Naive thymus-derived CD4-positive, alpha-beta T cell (primary cell): ENCODE measurements at regions not wholly inside any gene's neighbourhood (a gene's known extent, or its start where the extent isn't known, plus 50 kb on each side); places are given as distances from the start of the nearest gene placed in this dataset.
"Not testable (repeated sequence)": the region's sequence is repeated elsewhere in the genome, so short reads cannot be mapped to it uniquely, and the experiment has no call there.

Experiments used
- ATAC-seq: fragments of 150-1000 bp; cut with Tn5 transposase; 2 replicates; pipeline ENCODE4 v1.10.0; 2021; ENCODE audit warnings: mild to moderate bottlenecking, moderate library complexity
- CTCF ChIA-PET: fragments of 350-600 bp; sonication (Branson Sonifier 250); formaldehyde crosslinking; loops from one replicate; lab custom pipeline; 2021; ENCODE audit warnings: antibody characterized with exemption; lab: Charles Lee
- POLR2A ChIA-PET: fragments of 350-600 bp; sonication (Branson Sonifier 250); formaldehyde crosslinking; loops from one replicate; lab custom pipeline; 2021; ENCODE audit warnings: antibody characterized with exemption, inconsistent platforms; lab: Charles Lee
- DNase-seq, 9 donors: peaks; one replicate each; pipeline versions ENCODE4 v3.0.0 to v3.0.0-alpha.2; 2020 to 2022; ENCODE audit warnings: mixed read lengths in 1 of 9
- H3K27ac ChIP-seq: one replicate; pipeline ENCODE4 v1.7.0; 2013; ENCODE audit warnings: mild to moderate bottlenecking, low read depth, low read length, moderate library complexity
- H3K27me3 ChIP-seq, 2 donors: one replicate each; pipeline ENCODE4 v1.7.0; 2013; ENCODE audit warnings: low read length in 2 of 2, mild to moderate bottlenecking in 2 of 2, moderate library complexity in 2 of 2; ENCODE audit not compliant: control insufficient read depth in 2 of 2, insufficient read depth in 2 of 2
- H3K36me3 ChIP-seq, 3 experiments: 1 replicate in 2 of 3; 2 replicates in 1 of 3; pipeline ENCODE4 v1.7.0; 2013; ENCODE audit warnings: low read length in 3 of 3, mild to moderate bottlenecking in 3 of 3, moderate library complexity in 1 of 3; ENCODE audit not compliant: insufficient read depth in 3 of 3, control insufficient read depth in 2 of 3
- H3K4me1 ChIP-seq, 2 donors: one replicate each; pipeline ENCODE4 v1.7.0; 2013; ENCODE audit warnings: low read length in 2 of 2, mild to moderate bottlenecking in 2 of 2, moderate library complexity in 1 of 2; ENCODE audit not compliant: control insufficient read depth in 2 of 2, insufficient read depth in 2 of 2
- H3K4me3 ChIP-seq: 2 replicates; pipeline ENCODE4 v1.7.0; 2013; ENCODE audit warnings: mild to moderate bottlenecking, low read length
- H3K9me3 ChIP-seq, 3 experiments: 1 replicate in 2 of 3; 2 replicates in 1 of 3; pipeline ENCODE4 v1.7.0; 2013; ENCODE audit warnings: low read length in 3 of 3; ENCODE audit not compliant: control insufficient read depth in 2 of 3
- H3K27ac Mint-ChIP-seq, 9 donors: one replicate each; pipeline ENCODE4 v1.8.0; 2020 to 2022; ENCODE audit warnings: mixed read lengths in 9 of 9, mild to moderate bottlenecking in 8 of 9, moderate library complexity in 5 of 9, inconsistent platforms in 2 of 9
- H3K27me3 Mint-ChIP-seq, 5 donors: one replicate each; pipeline ENCODE4 v1.8.0; 2021 to 2022; ENCODE audit warnings: mixed read lengths in 5 of 5, mild to moderate bottlenecking in 1 of 5
- H3K36me3 Mint-ChIP-seq, 5 donors: one replicate each; pipeline ENCODE4 v1.8.0; 2020 to 2022; ENCODE audit warnings: mixed read lengths in 5 of 5, mild to moderate bottlenecking in 3 of 5, inconsistent platforms in 1 of 5
- H3K4me1 Mint-ChIP-seq, 7 donors: one replicate each; pipeline ENCODE4 v1.8.0; 2020 to 2022; ENCODE audit warnings: mixed read lengths in 7 of 7, mild to moderate bottlenecking in 3 of 7, inconsistent platforms in 1 of 7
- H3K4me3 Mint-ChIP-seq, 10 donors: one replicate each; pipeline ENCODE4 v1.8.0; 2020 to 2022; ENCODE audit warnings: mild to moderate bottlenecking in 10 of 10, mixed read lengths in 10 of 10, moderate library complexity in 6 of 10, inconsistent platforms in 2 of 10
- H3K9me3 Mint-ChIP-seq, 11 donors: one replicate each; pipeline ENCODE4 v1.8.0; 2020 to 2022; ENCODE audit warnings: mixed read lengths in 11 of 11, mild to moderate bottlenecking in 4 of 11, inconsistent platforms in 1 of 11, moderate library complexity in 1 of 11
- intact Hi-C, 2 donors: fragments of 100-400 bp; cut with micrococcal nuclease; formaldehyde crosslinking; loops; one replicate each; pipeline ENCODE4 v1.15.1; 2023

- no peaks in the 10 kb centered on the region for H3K4me1 ChIP-seq
- no peaks in the 10 kb centered on the region for H3K36me3 ChIP-seq
- H3K4me3 ChIP-seq: no peak overlapping the region
- intact Hi-C loops: loop anchor here in 1 of 2 donors (10.0 kb wide), 1 partner anchor 888 kb away; the partner anchor contains the start of gene RPUSD3
- peaks cover 0 to 17% (median 10%) of the 10 kb centered on the region in 3 experiments for H3K9me3 ChIP-seq
- no peak overlapping the region for H3K27ac ChIP-seq
- H3K27me3 ChIP-seq: peaks cover 4 to 6% of the 10 kb centered on the region in 2 donors
- no peak for DNase-seq
- Mint-ChIP-seq H3K4me3 (no peak overlapping the region), H3K27ac (no peak overlapping the region), H3K27me3 (peaks cover 15 to 56% (median 51%) of the 10 kb centered on the region in 5 donors), H3K4me1 (peaks cover 0 to 6% (median 2%) of the 10 kb centered on the region in 7 donors), H3K9me3 (peaks cover 10 to 45% (median 20%) of the 10 kb centered on the region in 11 donors), H3K36me3 (peaks cover 0 to 11% (median 0%) of the 10 kb centered on the region in 5 donors)
- ChIA-PET POLR2A (no interaction called here), CTCF (no interaction called here)
- ATAC-seq: no peak
Observed at GRCh38 chr3:10733297-10733696, 82.7 kb upstream of the SLC6A11 start.

- H3K27ac ChIP-seq, DNase-seq, H3K36me3 ChIP-seq, H3K4me3 ChIP-seq, H3K27ac Mint-ChIP-seq, ATAC-seq, H3K27me3 ChIP-seq, H3K4me1 ChIP-seq, H3K36me3 Mint-ChIP-seq, POLR2A ChIA-PET, H3K4me3 Mint-ChIP-seq: not testable (repeated sequence)
- CTCF ChIA-PET: interaction anchor here (0.5 to 0.7 kb wide), 2 partner anchors 65 to 454 kb away, joined by 3 to 4 read pairs; no protein-coding TSS in a partner anchor
- intact Hi-C loops: loop anchor here in 1 of 2 donors (5.0 to 10.0 kb wide), 2 partner anchors 892 to 1764 kb away; partner anchors contain the start of gene RPUSD3
- peaks cover 0 to 17% (median 10%) of the 10 kb centered on the region in 3 experiments for H3K9me3 ChIP-seq
- H3K9me3 Mint-ChIP-seq: peaks cover 9 to 31% (median 17%) of the 10 kb centered on the region in 11 donors
- peaks cover 28 to 62% (median 48%) of the 10 kb centered on the region in 5 donors for H3K27me3 Mint-ChIP-seq
- H3K4me1 Mint-ChIP-seq: peaks cover 3 to 16% (median 9%) of the 10 kb centered on the region in 7 donors
Observed at GRCh38 chr3:10736444-10736843, 79.6 kb upstream of the SLC6A11 start.

GRCh38 chr3:10737785-10738184 is 78.2 kb upstream of the SLC6A11 start:
- peak overlapping the region in 2 of 10 donors; percentile 8 to 62 for H3K4me3 Mint-ChIP-seq

GRCh38 chr3:10738688-10739372 is 77.2 kb upstream of the SLC6A11 start:
- Histone ChIP-seq H3K36me3 (no peaks in the 10 kb centered on the region), H3K4me1 (peaks cover 0 to 6% of the 10 kb centered on the region in 2 donors), H3K9me3 (peaks cover 0 to 3% (median under 1%) of the 10 kb centered on the region in 3 experiments), H3K27ac (no peak overlapping the region), H3K4me3 (peak overlapping the region; percentile 32), H3K27me3 (peaks cover 0 to 10% of the 10 kb centered on the region in 2 donors)
- Mint-ChIP-seq H3K9me3 (peaks cover 0 to 8% (median 5%) of the 10 kb centered on the region in 11 donors), H3K36me3 (peaks cover 0 to 4% (median 0%) of the 10 kb centered on the region in 5 donors), H3K4me1 (peaks cover 3 to 16% (median 9%) of the 10 kb centered on the region in 7 donors), H3K27ac (peak overlapping the region in 1 of 9 donors; percentile 51), H3K27me3 (peaks cover 28 to 72% (median 53%) of the 10 kb centered on the region in 5 donors), H3K4me3 (peak overlapping the region; percentile 9 to 74 (median 51))
- intact Hi-C loops: loop anchor here (1.0 to 10.0 kb wide), 4 partner anchors 321 to 1767 kb away; partner anchors contain the start of gene RPUSD3 (in 1 of the 2)
- peak; percentile 72 for ATAC-seq
- DNase-seq: peak; percentile 31 to 76 (median 58)
- CTCF ChIA-PET: interaction anchor here (0.7 to 3.7 kb wide), 12 partner anchors 10 to 1774 kb away, joined by 3 to 30 read pairs (median 4); partner anchors contain the start of gene SEC13
- POLR2A ChIA-PET: no interaction called here

More at GRCh38 chr3:10737785-10738184, 78.2 kb upstream of the SLC6A11 start:
- CTCF ChIA-PET: interaction anchor here (1.0 to 3.7 kb wide), 6 partner anchors 11 to 394 kb away, joined by 4 to 30 read pairs (median 8); no protein-coding TSS in a partner anchor
- H3K36me3 Mint-ChIP-seq: peaks cover 0 to 4% (median 0%) of the 10 kb centered on the region in 5 donors
- H3K9me3 ChIP-seq: peaks cover 0 to 13% (median 9%) of the 10 kb centered on the region in 3 experiments
- DNase-seq (no peak), ATAC-seq (no peak)
- peaks cover 7 to 17% (median 10%) of the 10 kb centered on the region in 11 donors for H3K9me3 Mint-ChIP-seq
- H3K27ac Mint-ChIP-seq: no peak overlapping the region
- H3K4me3 ChIP-seq: no peak overlapping the region
- no peak overlapping the region for H3K27ac ChIP-seq
- peaks cover 0 to 10% of the 10 kb centered on the region in 2 donors for H3K27me3 ChIP-seq
- peaks cover 0 to 6% of the 10 kb centered on the region in 2 donors for H3K4me1 ChIP-seq
- POLR2A ChIA-PET: no interaction called here
- H3K27me3 Mint-ChIP-seq: peaks cover 28 to 67% (median 50%) of the 10 kb centered on the region in 5 donors
- peaks cover 3 to 16% (median 9%) of the 10 kb centered on the region in 7 donors for H3K4me1 Mint-ChIP-seq
- H3K36me3 ChIP-seq: no peaks in the 10 kb centered on the region
- intact Hi-C loops: loop anchor here in 1 of 2 donors (5.0 to 10.0 kb wide), 2 partner anchors 893 to 1765 kb away; partner anchors contain the start of gene RPUSD3

- intact Hi-C loops: no loop called here
- H3K4me1 Mint-ChIP-seq: peaks cover 3 to 16% (median 9%) of the 10 kb centered on the region in 7 donors
- DNase-seq (no peak), ATAC-seq (no peak)
- peaks cover 0 to 6% of the 10 kb centered on the region in 2 donors for H3K4me1 ChIP-seq
- peaks cover 0 to 10% of the 10 kb centered on the region in 2 donors for H3K27me3 ChIP-seq
- no peak overlapping the region for H3K27ac ChIP-seq
- H3K9me3 ChIP-seq: no peaks in the 10 kb centered on the region
- no peak overlapping the region for H3K4me3 ChIP-seq
- peaks cover 0 to 3% (median 0%) of the 10 kb centered on the region in 11 donors for H3K9me3 Mint-ChIP-seq
- CTCF ChIA-PET: interaction anchor here (0.7 to 3.7 kb wide), 4 partner anchors 15 to 397 kb away, joined by 3 to 30 read pairs (median 4); no protein-coding TSS in a partner anchor
- no peaks in the 10 kb centered on the region for H3K36me3 ChIP-seq
- no peaks in the 10 kb centered on the region for H3K36me3 Mint-ChIP-seq
- POLR2A ChIA-PET: interaction anchor here (0.6 kb wide), 1 partner anchor 1793 kb away, joined by 3 read pairs; no protein-coding TSS in a partner anchor
- H3K4me3 Mint-ChIP-seq: no peak overlapping the region
- peaks cover 24 to 60% (median 53%) of the 10 kb centered on the region in 5 donors for H3K27me3 Mint-ChIP-seq
- no peak overlapping the region for H3K27ac Mint-ChIP-seq
Observed at GRCh38 chr3:10740954-10741353, 75.1 kb upstream of the SLC6A11 start.

GRCh38 chr3:10741891-10742671 is 73.9 kb upstream of the SLC6A11 start:
- H3K4me3 Mint-ChIP-seq: no peak overlapping the region

More at GRCh38 chr3:10741891-10742671, 73.9 kb upstream of the SLC6A11 start:
- H3K27ac Mint-ChIP-seq: no peak overlapping the region
- Histone ChIP-seq H3K4me1 (peaks cover 0 to 6% of the 10 kb centered on the region in 2 donors), H3K36me3 (no peaks in the 10 kb centered on the region), H3K27me3 (peaks cover 0 to 10% of the 10 kb centered on the region in 2 donors), H3K27ac (no peak overlapping the region), H3K9me3 (no peaks in the 10 kb centered on the region), H3K4me3 (no peak overlapping the region)
- DNase-seq (no peak), ATAC-seq (no peak)
- H3K27me3 Mint-ChIP-seq: peaks cover 24 to 62% (median 43%) of the 10 kb centered on the region in 5 donors
- intact Hi-C loops: no loop called here
- H3K9me3 Mint-ChIP-seq: peaks cover 0 to 3% (median 0%) of the 10 kb centered on the region in 11 donors
- ChIA-PET CTCF (interaction anchor here (1.1 kb wide), 1 partner anchor 20 kb away, joined by 4 read pairs; no protein-coding TSS in a partner anchor), POLR2A (no interaction called here)
- peaks cover 3 to 16% (median 9%) of the 10 kb centered on the region in 7 donors for H3K4me1 Mint-ChIP-seq
- no peaks in the 10 kb centered on the region for H3K36me3 Mint-ChIP-seq
